HEK293 (cell line): ENCODE measurements at regions not wholly inside any gene's neighbourhood (a gene's known extent, or its start where the extent isn't known, plus 50 kb on each side); places are given as distances from the start of the nearest gene placed in this dataset.

Source experiments
- CTCF ChIA-PET: fragments of 350-600 bp; formaldehyde crosslinking; extraction: SDS; loops from one replicate; lab custom pipeline; 2021; ENCODE audit warnings: antibody characterized with exemption; lab: Yijun Ruan, JAX
- POLR2A ChIA-PET: fragments of 300-600 bp; formaldehyde crosslinking; extraction: SDS; loops from one replicate; lab custom pipeline; 2020; ENCODE audit warnings: antibody characterized with exemption, inconsistent platforms; lab: Yijun Ruan, JAX
- H3K27ac ChIP-seq: fragments of 200-500 bp; sonication (Bioruptor generic); 2 replicates; pipeline ENCODE4 v1.5.1; 2014; ENCODE audit warnings: low read depth, low read length, control low read depth, inconsistent platforms; ENCODE audit errors: extremely low read depth
- H3K36me3 ChIP-seq, 2 experiments: fragments of 200-500 bp in 1 of 2; sonication (Bioruptor generic) in 1 of 2; 1 replicate in 1 of 2; 2 replicates in 1 of 2; pipeline ENCODE4 v1.5.1; 2014 to 2017; ENCODE audit warnings: inconsistent platforms in 2 of 2, low read length in 2 of 2; ENCODE audit not compliant: control insufficient read depth in 2 of 2, insufficient read depth in 1 of 2
- H3K4me1 ChIP-seq: fragments of 200-500 bp; sonication (Bioruptor generic); 2 replicates; pipeline ENCODE4 v1.5.1; 2014; ENCODE audit warnings: mild to moderate bottlenecking, low read length, inconsistent platforms; ENCODE audit not compliant: control insufficient read depth, insufficient read depth
- H3K4me3 ChIP-seq: 2 replicates; pipeline ENCODE4 v1.5.1; 2011; ENCODE audit warnings: low read depth, mild to moderate bottlenecking, control low read depth, low read length, moderate library complexity
- H3K9me3 ChIP-seq: fragments of 200-500 bp; sonication (Bioruptor generic); 2 replicates; pipeline ENCODE4 v1.5.1; 2014; ENCODE audit warnings: low read depth, low read length, inconsistent platforms; ENCODE audit not compliant: control insufficient read depth, insufficient read depth
- CTCF ChIP-seq: fragments of 450-650 bp; formaldehyde crosslinking; IDR thresholded peaks from 2 replicates; pipeline ENCODE4 v1.5.1; 2016; ENCODE audit warnings: missing biosample characterization, missing genetic modification characterization
- ELK4 ChIP-seq: IDR thresholded peaks from 2 replicates; pipeline ENCODE4 v1.6.1; 2011; ENCODE audit warnings: mild to moderate bottlenecking, low read depth, low read length, borderline replicate concordance
- GLIS1 ChIP-seq: fragments of 450-650 bp; formaldehyde crosslinking; IDR thresholded peaks from 2 replicates; pipeline ENCODE4 v1.5.1; 2016; ENCODE audit warnings: missing biosample characterization, missing genetic modification characterization
- IKZF3 ChIP-seq: fragments of 450-650 bp; IDR thresholded peaks from 2 replicates; pipeline ENCODE4 v1.5.0; 2018; ENCODE audit warnings: missing biosample characterization, mild to moderate bottlenecking, missing genetic modification characterization, moderate library complexity
- PRDM1 ChIP-seq: fragments of 450-650 bp; formaldehyde crosslinking; IDR thresholded peaks from 2 replicates; pipeline ENCODE4; 2016; ENCODE audit warnings: missing biosample characterization, missing genetic modification characterization
- TCF7L2 ChIP-seq: IDR thresholded peaks from 2 replicates; pipeline ENCODE4 v1.6.1; 2011; ENCODE audit warnings: low read depth, mild to moderate bottlenecking, inconsistent platforms, low read length, moderate library complexity, borderline replicate concordance
- ZBTB10 ChIP-seq: fragments of 450-650 bp; formaldehyde crosslinking; IDR thresholded peaks from 2 replicates; pipeline ENCODE4 v1.5.1; 2016; ENCODE audit warnings: missing biosample characterization, missing genetic modification characterization
- ZBTB20 ChIP-seq: fragments of 450-650 bp; formaldehyde crosslinking; IDR thresholded peaks from 2 replicates; pipeline ENCODE4 v1.5.1; 2016; ENCODE audit warnings: missing biosample characterization, missing genetic modification characterization
- ZFHX2 ChIP-seq: fragments of 450-650 bp; formaldehyde crosslinking; conservative IDR thresholded peaks from 2 replicates; pipeline ENCODE4 v1.5.1; 2016; ENCODE audit warnings: missing biosample characterization, missing genetic modification characterization
- ZNF112 ChIP-seq: fragments of 450-650 bp; formaldehyde crosslinking; IDR thresholded peaks from 2 replicates; pipeline ENCODE4 v1.5.0; 2017; ENCODE audit warnings: missing biosample characterization, missing genetic modification characterization
- ZNF132 ChIP-seq: fragments of 450-650 bp; formaldehyde crosslinking; IDR thresholded peaks from 2 replicates; pipeline ENCODE4 v1.5.1; 2017; ENCODE audit warnings: missing biosample characterization, missing genetic modification characterization, borderline replicate concordance
- ZNF146 ChIP-seq: fragments of 450-650 bp; formaldehyde crosslinking; IDR thresholded peaks from 2 replicates; pipeline ENCODE4 v1.5.1; 2016; ENCODE audit warnings: missing biosample characterization, missing genetic modification characterization
- ZNF324 ChIP-seq: fragments of 450-650 bp; formaldehyde crosslinking; IDR thresholded peaks from 2 replicates; pipeline ENCODE4 v1.5.1; 2016; ENCODE audit warnings: missing biosample characterization, missing genetic modification characterization
- ZNF423 ChIP-seq: fragments of 450-650 bp; formaldehyde crosslinking; IDR thresholded peaks from 2 replicates; pipeline ENCODE4 v1.5.1; 2016; ENCODE audit warnings: missing biosample characterization, missing genetic modification characterization
- ZNF426 ChIP-seq: fragments of 450-650 bp; formaldehyde crosslinking; IDR thresholded peaks from 2 replicates; pipeline ENCODE4 v1.5.1; 2017; ENCODE audit warnings: missing biosample characterization, missing genetic modification characterization, mild to moderate bottlenecking, inconsistent platforms, moderate library complexity
- ZNF529 ChIP-seq: fragments of 450-650 bp; formaldehyde crosslinking; IDR thresholded peaks from 2 replicates; pipeline ENCODE4 v1.5.1; 2017; ENCODE audit warnings: missing genetic modification characterization, missing biosample characterization; ENCODE audit not compliant: insufficient replicate concordance
- ZNF548 ChIP-seq: fragments of 450-650 bp; formaldehyde crosslinking; IDR thresholded peaks from 2 replicates; pipeline ENCODE4 v1.5.1; 2016; ENCODE audit warnings: missing biosample characterization, missing genetic modification characterization
- ZNF558 ChIP-seq: fragments of 450-650 bp; formaldehyde crosslinking; IDR thresholded peaks from 2 replicates; pipeline ENCODE4 v1.5.1; 2016; ENCODE audit warnings: missing biosample characterization, missing genetic modification characterization
- ZNF560 ChIP-seq: fragments of 450-650 bp; formaldehyde crosslinking; IDR thresholded peaks from 2 replicates; pipeline ENCODE4 v1.5.1; 2017; ENCODE audit warnings: missing biosample characterization, missing genetic modification characterization, borderline replicate concordance
- ZNF624 ChIP-seq: fragments of 450-650 bp; formaldehyde crosslinking; IDR thresholded peaks from 2 replicates; pipeline ENCODE4 v1.5.1; 2017; ENCODE audit warnings: missing biosample characterization, missing genetic modification characterization
- ZNF639 ChIP-seq: fragments of 450-650 bp; formaldehyde crosslinking; IDR thresholded peaks from 2 replicates; pipeline ENCODE4 v1.5.1; 2016; ENCODE audit warnings: missing biosample characterization, missing genetic modification characterization
- ZNF658 ChIP-seq: fragments of 450-650 bp; formaldehyde crosslinking; IDR thresholded peaks from 2 replicates; pipeline ENCODE4; 2016; ENCODE audit warnings: missing biosample characterization, missing genetic modification characterization
- ZNF791 ChIP-seq: fragments of 450-650 bp; formaldehyde crosslinking; IDR thresholded peaks from 2 replicates; pipeline ENCODE4 v1.5.1; 2016; ENCODE audit warnings: missing biosample characterization, missing genetic modification characterization

- Histone ChIP-seq H3K27ac (no peak overlapping the region), H3K4me1 (no peaks in the 10 kb centered on the region), H3K4me3 (no peak overlapping the region), H3K9me3 (no peaks in the 10 kb centered on the region)
- ChIA-PET CTCF (interaction anchor here (0.6 kb wide), 1 partner anchor 131 kb away, joined by 3 read pairs; no protein-coding TSS in a partner anchor), POLR2A (no interaction called here)
- TF ChIP-seq ZNF146 (tag by site-specific recombination), result no peak
- TF ChIP-seq TCF7L2, result no peak
- no peak for TF ChIP-seq GLIS1 (tag by site-specific recombination)
- no peak for TF ChIP-seq ZNF658 (tag by site-specific recombination)
- TF ChIP-seq ELK4, result no peak
- no peak for TF ChIP-seq ZFHX2 (tag by site-specific recombination)
- TF ChIP-seq ZNF548 (tag by site-specific recombination), result no peak
- no peak for TF ChIP-seq ZBTB10 (tag by site-specific recombination)
- TF ChIP-seq ZNF324 (tag by site-specific recombination), result no peak
- no peak for TF ChIP-seq ZNF639 (tag by site-specific recombination)
- TF ChIP-seq IKZF3 (tag by site-specific recombination), result no peak
- TF ChIP-seq, all 188 proteins: peak for 0
- H3K36me3 ChIP-seq, result no peaks in the 10 kb centered on the region
Observed at GRCh38 chr14:54306806-54307205, 90.0 kb upstream of the CDKN3 start.

GRCh38 chr14:54309615-54310014 is 87.2 kb upstream of the CDKN3 start:
- ChIA-PET POLR2A (no interaction called here), CTCF (interaction anchor here (0.6 kb wide), 1 partner anchor 1766 kb away, joined by 4 read pairs; no protein-coding TSS in a partner anchor)
- no peak for TF ChIP-seq ZNF426 (tag by site-specific recombination)
- no peak for TF ChIP-seq ZNF791 (tag by site-specific recombination)
- no peak for TF ChIP-seq ZNF529 (tag by site-specific recombination)
- TF ChIP-seq CTCF (tag by site-specific recombination), result no peak
- TF ChIP-seq ZNF558, result no peak
- TF ChIP-seq ZNF624 (tag by site-specific recombination), result no peak
- no peak for TF ChIP-seq ZNF132
- no peak for TF ChIP-seq ZNF146 (tag by site-specific recombination)
- no peak for TF ChIP-seq PRDM1 (tag by site-specific recombination)
- TF ChIP-seq ZNF560 (tag by site-specific recombination), result no peak
- no peak for TF ChIP-seq ZNF112 (tag by site-specific recombination)
- TF ChIP-seq ZNF423 (tag by site-specific recombination), result no peak
- TF ChIP-seq ZBTB20, result no peak
- Histone ChIP-seq H3K9me3 (no peaks in the 10 kb centered on the region), H3K36me3 (no peaks in the 10 kb centered on the region), H3K4me3 (no peak overlapping the region), H3K4me1 (no peaks in the 10 kb centered on the region), H3K27ac (no peak overlapping the region)
